HG03442 (cell line): ENCODE measurements at regions not wholly inside any gene's neighbourhood (a gene's known extent, or its start where the extent isn't known, plus 50 kb on each side); places are given as distances from the start of the nearest gene placed in this dataset.

ENCODE experiments used
- ATAC-seq: cut with Tn5 transposase; IDR thresholded peaks from one replicate; pipeline ENCODE4 v1.9.1; 2021; ENCODE audit warnings: mild to moderate bottlenecking, moderate library complexity; ENCODE audit not compliant: unreplicated experiment

DNA sequence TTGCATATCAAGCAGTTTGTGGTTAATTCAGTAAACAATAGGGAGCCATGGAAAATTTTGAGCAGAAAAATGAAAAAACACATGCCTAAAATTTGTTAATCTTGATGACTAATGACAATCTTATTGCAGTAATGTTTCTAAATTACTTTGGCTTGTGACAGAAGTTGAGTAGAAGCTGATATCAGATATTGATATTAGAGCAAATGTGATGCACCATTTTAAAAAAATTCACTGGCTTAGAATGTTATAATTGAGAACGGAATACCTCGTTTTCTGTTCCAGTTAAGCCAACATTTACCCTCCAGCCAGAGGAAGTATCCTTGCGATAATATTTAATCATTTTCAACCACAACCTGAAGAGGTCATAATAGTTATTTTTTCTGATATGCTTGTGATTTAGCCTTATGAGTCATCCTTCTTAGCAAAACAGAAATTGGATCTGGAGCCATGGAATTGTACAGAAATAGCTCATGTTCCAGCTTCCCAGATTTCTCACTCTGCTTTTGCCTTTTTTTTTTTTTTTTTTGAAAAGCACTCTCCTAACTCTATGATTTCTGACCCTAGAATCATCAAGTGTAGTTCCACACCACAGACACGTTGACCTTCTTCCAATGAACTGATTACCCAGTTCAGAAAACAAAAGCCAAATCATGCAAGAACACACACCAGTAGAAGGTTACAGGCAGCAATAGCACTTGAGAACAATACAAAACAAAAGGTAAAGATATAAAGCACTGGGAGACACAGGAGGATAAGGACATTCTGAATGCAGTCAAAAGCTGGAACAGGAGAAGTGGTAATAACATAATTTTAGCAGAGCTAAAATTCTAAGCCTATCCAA lies 96.8 kb upstream of the PHYHIPL start:
- no peak for ATAC-seq

DNA sequence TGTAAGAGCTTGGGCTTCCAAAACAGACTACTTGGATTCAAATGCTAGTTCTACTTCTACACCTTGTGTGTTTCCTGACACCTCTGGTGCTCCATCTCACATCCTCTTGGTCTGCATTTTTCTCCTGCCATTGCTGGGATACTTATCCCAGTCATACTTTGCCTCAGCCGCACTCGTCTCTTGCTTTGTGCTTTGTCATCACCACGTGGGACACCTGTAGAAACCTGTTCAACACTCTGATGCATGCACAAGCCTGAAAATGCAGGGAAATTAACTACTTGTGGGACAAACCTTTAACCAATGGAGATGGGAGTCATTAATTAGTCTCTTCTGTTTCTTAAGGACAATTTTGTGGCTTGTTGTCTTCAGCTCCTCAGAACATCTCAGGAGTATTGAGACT lies 94.2 kb upstream of the PHYHIPL start:
- no peak for ATAC-seq

DNA sequence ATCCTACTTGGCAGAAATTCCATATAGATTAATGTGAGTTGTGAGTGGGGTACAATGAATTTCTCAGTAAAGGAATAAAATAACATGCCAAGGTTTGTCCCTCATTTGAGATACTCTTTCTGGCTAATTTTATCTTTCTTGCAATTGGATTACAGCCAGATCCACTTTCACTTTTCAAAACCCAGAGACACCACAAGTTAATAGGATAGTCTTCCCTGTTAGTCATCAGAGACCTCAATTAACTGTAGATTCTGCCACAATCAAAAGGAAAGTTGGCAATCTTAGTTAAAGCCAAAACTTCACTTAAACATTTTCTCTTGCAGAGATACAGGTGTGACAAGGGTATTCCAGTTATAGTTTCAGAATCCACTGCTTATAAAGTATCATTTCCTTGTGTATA lies 91.4 kb upstream of the PHYHIPL start:
- no peak for ATAC-seq

DNA sequence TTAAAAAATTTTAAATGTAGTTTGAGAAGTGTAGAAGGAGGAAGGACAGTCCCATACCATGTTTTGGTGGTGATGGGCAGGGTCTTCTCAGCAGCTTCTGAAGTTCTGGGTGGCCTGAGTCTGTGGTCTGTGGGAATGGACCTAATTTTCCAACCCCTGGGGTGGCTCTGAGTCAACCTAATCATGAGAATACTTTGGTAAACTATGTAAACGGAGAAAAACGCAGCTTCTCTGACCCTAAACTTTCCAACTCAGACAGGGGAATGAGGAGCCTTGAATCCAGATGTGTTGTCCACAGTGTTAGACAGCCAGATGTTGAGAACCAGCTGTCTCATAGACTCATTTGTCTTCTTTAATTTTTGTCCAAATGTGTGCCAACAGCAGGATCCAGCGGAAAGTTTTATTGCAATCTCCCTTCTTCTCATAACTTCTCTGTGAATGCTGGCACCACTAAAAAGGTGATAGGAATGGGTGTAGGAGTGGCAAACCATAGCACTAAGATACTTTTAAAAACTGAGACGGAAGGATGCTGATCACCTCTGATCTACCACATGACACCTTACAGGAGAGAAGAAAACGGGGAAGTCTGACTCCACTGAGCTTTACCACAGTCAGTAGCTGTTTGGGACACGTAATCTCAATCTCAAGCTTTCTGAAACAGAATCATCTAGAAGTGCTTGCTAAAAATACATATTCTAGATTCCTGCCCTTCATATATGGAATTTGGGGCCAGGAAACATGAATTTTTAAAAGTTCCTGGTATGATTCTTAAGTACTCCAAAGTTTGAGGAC lies 90.5 kb upstream of the PHYHIPL start:
- ATAC-seq: no peak

DNA sequence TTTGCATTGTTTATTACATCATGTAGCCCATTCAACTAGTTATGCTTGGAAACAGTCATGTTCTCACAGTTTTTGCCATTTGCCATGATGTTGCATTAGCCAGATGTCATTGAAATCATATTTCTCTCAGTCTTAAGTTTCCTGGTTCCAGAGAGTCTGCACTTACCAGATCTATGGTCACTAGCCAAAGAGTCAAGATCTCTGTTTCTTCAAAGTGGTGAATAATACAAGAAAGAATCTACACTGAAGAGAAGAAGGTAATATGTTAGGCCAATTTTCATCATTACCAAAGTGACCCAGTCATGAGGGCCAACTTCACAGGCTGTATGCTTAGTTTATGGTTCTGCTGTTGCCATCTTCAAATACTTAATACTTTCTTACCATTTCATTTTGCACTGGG lies 89.0 kb upstream of the PHYHIPL start:
- ATAC-seq: no peak

DNA sequence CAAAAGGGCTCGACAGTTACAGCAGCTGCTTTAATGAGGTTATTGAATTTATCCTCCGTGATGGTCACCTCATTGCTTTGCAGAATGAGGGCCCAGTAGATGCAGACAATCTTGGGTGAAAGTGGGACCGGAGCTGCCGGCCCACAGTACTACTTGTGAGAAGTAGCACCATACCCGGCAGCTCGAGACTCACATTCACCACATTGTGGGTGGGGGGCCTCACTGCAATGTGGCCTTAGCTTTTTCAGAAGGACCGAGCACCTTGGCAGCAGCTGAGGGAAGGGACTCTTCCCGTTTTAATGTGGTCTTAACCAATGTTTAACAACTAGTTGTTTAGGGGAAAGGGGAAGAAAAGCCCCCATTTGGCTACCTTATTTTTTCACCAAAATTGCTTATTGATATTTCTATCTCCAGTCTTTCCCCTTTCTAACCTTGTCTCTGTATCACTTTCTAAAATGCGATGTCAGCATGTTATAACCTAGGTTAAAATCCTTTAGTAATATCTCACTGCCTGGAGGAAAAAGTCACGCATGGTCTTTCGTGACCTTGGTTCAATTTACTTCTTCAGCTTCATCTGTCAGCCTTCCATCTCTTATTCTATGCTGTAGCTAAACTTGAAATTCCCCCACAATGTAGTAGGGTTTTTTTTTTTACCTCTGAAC lies 87.4 kb upstream of the PHYHIPL start:
- no peak for ATAC-seq

DNA sequence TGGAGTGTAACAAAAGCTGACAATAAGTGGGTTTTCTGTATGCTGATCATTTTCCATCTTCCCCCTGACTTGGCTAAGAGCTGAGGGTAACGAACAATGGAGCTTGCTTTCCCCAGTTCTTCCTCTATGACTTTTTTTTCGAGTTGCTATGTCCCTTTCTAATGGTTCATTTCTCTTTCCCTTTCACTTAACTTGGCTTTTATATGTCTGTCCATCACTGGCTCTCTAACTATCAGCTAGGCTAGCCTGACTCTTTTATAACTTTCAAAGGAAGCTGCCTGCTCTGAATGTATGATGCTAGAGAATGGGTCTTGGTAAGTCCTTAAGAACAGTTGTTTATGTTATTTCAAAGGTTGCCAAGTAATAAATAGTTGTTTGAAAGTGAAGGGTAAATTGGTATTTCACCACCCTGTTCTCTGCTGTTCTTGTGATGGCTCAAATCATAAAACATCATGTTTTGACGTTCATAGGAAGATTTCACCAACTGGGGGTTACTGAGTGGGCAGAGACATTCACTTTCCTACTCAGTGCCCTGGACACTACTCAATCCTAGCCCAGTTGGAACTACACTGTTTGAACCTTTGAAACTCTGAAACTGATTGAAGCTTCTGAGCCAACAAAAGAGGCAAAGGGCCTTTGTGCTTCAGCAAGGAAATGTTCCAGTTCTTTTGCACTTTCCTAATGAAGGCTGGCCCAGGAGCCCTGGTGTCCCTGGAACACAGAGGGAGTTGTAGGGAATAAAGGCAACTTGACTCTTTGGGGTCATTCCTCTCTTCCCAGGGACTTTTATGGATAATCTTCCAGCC lies 85.4 kb upstream of the PHYHIPL start:
- ATAC-seq: no peak

DNA sequence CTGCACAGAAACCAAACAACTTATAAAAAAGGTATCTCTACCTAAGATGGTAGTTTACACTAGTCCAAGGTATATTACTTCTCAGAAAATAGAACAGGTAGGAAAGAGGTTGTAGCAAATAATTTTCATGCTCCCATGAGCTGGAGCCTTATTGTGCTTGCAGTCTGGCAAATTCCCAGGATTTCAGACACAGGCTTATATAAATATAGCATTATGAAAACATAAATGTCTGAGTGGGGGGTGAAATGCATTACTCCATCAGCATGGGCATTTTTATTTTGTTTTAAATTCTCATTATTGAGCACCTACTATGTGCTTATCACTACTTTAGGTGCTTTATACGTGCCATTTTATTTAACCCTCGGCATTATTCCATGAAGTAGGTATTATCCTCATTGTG lies 83.0 kb upstream of the PHYHIPL start:
- ATAC-seq: no peak

DNA sequence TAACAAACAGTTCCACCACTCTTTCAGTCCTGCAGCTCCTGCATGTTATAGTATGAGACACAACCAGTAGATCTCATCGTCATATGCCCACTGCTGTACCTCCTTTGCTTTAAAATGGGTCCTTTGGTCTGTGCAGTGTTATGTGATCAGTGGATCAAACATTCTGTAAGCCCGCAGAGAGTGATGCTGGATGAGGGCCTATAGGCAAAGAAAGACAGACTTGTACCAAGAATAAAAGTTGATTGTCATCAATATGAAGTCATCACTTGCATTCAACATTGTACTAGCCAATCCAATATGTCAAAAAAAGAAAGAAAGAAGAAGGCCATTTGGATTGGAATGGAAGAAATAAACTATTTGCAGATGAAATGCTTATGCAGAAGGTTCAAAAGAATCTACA lies 79.8 kb upstream of the PHYHIPL start:
- ATAC-seq: no peak

DNA sequence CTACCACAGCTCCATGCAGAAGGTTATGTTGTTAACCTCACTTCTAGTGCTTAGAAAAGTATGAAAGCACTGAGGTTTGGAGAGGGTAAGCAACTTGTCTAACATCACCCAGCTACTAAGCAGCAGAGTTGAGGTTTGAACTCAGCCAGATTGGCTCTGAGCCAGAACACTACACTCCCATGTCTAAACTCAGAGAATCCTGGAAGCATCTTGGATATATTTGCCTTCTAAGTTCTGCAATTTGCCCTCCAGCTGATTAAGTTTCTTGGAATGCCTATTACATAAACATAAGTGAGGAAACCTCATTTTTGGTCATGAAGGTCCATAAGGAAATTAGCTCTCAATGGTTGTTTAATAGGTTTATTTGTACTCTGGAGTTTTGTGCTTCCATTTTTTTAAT lies 78.1 kb upstream of the PHYHIPL start:
- no peak for ATAC-seq

DNA sequence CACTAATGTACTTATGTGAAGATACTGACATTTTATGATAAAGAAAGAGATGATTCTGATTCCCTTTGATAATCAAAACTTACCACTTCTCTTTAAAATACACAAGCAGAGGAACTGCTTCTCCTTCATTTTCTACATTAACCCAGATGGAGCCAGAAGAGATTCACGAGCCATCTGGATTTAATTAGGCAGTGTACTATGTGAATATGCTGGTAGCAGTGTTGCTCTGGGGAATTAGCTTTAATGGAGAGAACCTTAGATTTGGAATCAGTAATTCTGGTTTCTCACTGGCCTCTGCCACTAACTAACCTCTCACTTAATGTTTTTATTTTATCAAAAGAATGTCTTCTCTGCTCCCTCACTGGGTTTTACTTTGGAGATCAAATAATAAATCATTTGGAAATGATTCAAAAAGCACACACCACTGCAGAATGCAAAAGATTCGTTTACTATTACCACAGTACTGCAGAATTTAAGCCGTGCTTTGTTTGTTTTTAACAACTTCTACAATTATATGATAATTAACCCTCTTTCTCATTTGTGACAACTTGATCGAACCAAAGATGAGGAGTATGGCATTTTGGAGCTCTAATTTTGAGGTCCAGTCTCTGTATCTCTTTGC lies 77.5 kb upstream of the PHYHIPL start:
- ATAC-seq: no peak

DNA sequence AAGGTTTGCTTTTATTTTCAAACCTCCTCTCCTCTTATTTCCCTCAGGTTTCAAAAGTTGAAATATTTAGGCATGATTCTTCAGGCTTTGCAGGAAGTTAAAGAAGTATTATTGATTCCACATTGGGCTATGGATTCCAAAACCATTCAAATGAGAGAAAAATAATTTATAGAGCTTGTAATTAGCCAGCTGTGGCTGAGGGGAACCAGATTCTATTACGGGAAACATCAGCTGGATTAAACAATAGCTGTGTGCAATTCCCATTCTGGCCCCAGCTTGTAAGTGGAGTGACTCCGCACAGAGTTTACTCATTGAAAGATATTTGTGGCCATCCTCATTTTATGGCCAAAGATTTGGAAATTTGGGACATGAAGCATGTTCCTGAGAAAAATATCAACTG lies 77.0 kb upstream of the PHYHIPL start:
- ATAC-seq: no peak

DNA sequence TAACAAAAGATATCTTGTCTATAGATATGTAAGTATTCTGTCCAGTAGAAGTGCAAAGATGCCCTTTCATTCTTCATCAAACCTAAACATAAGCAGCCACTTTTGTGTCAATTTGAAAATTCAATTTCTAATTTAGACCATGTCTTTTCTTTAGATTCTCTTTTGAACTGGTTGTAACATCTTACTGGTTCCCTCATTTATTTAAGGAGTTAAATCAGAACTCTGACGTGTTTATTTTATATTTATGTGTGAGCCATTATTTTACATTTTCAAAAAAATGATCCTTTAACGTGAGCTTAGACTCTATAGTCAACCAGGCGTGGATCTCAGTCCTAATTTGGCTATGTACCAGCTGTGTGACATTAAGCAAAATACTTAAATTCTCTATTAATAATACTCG lies 74.0 kb upstream of the PHYHIPL start:
- no peak for ATAC-seq

DNA sequence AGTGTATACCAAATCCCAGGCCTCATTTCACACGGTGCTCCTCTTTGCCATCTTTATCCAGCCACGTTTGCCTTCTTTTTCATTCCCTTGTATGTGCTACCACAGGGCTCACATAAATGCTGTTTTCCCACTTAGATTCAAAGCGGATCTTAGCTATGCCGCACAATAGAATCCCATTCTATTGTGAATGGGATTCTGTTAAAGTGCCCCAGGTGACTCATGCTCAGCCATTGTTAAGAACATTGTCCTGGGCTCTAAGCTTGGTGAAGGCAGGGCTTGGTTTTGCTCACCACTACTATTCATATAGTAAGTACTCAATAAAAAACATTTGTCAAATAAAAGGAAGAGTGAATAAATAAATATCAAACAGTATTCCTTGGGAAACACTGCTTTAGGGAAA lies 72.3 kb upstream of the PHYHIPL start:
- ATAC-seq: no peak

DNA sequence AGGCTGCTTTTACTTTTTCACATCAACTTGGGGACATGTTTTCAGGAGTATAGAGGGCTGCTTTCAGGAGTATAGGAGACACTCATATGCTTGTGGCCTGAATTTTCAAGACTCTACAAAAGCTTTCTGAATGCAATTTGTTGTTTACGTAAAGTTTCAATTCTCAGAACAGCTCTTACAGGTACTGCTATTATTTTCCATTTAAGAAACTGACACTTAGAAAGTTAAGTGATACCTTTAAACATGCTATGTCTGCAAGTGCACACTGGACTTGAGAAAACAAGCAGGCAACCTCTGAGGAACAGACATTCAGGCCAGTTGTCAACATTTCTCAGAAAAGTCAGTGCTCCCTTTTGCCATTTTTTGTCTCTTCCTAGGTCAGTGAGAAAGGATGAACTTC lies 70.0 kb upstream of the PHYHIPL start:
- no peak for ATAC-seq

DNA sequence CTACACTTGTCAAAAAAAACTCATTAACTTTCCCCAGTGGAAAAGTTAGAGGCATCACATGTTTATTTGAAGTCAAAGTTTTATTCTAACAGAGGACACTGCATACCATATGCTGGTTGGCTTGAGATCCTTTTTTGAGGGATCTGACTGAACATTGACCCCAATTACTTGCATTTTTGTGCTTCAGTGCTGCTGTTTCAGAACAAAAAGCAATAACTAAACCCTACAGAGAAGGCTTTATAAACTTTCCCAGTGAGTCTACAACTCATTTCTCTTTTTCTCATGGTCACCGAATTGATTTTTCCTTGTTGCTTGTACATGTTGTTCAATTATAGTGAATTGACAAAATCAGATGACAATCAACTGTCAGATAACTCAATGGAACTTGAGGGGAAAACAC lies 69.3 kb upstream of the PHYHIPL start:
- ATAC-seq: no peak

DNA sequence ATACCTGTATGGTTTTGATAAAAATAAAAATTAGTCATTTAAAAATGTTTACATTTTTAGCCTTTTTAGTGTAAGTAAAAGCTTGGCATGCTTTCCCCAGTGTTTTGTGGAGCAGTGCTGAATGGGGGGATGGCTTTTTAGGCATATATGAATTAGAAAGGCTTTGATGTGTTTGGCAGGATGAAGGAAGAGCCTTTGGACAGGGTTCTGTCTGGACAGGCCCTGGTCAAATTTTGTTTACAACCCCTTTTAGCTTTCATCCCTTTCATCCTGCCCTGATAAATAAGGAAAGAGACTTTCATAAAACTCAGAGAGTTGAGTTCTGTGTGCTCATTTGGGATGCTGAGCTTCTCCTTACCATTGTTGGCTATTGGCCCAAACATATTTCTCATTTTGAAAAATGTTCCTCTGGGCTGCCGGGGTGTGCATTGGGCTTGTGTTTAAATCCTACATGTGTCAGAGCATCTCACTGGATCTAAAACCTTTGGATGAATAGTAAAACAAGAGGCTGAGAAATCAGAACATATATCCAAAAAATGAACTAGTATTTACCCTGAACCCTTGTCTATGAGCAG lies 68.1 kb upstream of the PHYHIPL start:
- no peak for ATAC-seq

DNA sequence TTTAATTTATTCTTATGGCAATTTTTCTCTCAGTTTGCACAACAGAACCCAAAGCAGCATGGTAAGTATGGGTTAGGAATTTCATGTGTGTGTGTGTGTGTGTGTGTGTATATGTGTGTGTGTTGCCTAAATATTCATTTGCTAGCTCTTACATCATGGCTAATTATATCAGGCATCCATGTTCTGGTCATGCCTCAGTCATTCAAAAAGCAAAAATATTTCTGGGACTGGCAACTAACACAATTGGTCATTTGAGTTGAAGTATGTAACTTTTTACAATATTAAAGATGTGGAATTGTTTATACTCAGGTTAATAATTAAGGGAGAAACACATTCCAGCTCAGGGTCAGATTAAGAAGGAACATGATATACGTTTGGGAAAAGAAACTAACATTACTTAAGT lies 67.6 kb upstream of the PHYHIPL start:
- no peak for ATAC-seq

DNA sequence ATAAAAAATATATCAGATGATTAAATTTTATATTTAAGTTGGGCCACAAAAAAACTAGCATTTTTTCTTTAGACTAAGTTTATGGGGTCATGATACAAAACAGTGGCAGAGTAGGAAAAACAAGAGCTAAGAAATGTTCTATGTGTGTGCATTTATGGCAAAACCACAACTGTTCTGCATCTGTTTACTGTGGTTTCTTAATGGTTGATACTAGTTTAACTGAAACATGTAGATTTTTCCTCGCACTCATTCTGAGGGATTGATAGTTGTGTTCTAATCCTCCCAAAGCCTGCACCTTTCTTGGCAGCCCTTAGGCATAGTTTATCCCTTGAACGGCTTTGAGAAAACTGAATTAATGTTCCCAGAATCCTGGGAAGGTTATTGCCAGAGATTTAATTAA lies 66.6 kb upstream of the PHYHIPL start:
- no peak for ATAC-seq

DNA sequence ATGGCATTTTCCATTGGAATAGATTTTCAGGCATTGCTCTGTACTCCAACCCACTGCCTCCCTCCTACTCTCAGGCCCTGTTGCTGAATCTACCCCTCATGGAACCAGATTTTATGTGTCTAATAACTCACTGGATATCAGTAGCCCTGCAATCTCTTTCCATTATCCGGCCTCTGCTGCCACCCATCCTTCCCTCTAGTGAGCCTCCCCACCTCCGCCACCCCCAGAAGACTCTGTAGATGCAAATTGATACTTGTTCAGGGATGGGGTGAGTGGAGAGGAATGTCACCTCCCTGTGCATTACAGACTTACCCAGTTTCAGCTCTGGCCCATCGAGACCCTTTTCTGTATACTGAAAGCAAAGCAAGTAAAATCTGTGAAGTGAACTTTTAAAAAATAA lies 52.3 kb upstream of the PHYHIPL start:
- no peak for ATAC-seq
